GM19025 (cell line): ENCODE measurements at regions not wholly inside any gene's neighbourhood (a gene's known extent, or its start where the extent isn't known, plus 50 kb on each side); places are given as distances from the start of the nearest gene placed in this dataset.
"Not testable (repeated sequence)": the region's sequence is repeated elsewhere in the genome, so short reads cannot be mapped to it uniquely, and the experiment has no call there.

Experiments used
- ATAC-seq: cut with Tn5 transposase; IDR thresholded peaks from one replicate; pipeline ENCODE4 v1.9.1; 2021; ENCODE audit warnings: mild to moderate bottlenecking, low read depth, moderate library complexity; ENCODE audit not compliant: unreplicated experiment

DNA sequence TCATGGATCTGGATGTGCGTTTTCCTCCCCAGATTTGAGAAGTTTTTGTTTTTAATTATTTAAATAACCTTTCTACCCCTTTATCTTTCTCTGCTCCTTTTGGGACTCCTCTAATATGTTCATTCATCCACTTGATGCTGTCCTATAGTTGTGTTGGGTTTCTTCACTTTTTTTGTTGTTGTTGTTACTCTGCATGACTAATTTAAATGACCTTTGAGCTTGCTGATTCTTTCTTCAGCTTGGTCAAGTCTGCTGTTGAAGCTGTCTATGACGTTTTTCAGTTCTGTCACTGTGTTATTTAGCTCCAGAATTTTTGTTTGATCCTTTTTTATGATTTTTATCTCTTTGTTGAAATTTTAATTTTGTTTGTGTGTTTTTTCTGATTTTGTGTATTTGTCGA, 463.6 kb upstream of the ALCAM start:
- ATAC-seq: no peak

DNA sequence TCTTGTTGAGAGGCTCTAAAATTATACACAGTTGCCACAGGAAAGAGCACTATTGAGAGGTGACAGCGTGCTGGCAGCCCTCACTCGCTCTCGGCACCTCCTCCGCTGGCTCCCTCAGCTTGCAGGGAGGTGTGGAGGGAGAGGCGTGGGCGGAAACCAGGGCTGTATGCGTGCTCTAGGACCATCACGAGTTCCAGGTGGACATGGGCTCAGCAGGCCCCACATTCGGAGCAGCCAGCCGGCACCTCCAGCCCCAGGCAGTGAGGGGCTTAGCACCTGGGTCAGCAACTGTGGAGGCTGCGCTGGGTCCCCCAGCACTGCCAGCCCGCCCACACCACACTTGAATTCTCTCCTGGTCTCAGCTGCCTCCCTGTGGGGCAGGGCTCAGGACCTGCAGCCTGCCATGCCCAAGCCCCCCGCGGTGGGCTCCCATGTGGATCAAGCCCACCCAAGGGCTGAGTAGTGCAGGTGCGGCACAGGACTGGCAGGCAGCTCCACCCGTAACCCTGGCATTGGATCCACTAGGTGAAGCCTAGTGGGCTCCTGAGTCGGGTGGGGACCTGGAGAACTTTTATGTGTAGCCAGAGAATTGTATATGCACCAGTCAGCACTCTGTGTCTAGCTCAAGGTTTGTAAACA, 460.6 kb upstream of the ALCAM start:
- ATAC-seq: no peak

DNA sequence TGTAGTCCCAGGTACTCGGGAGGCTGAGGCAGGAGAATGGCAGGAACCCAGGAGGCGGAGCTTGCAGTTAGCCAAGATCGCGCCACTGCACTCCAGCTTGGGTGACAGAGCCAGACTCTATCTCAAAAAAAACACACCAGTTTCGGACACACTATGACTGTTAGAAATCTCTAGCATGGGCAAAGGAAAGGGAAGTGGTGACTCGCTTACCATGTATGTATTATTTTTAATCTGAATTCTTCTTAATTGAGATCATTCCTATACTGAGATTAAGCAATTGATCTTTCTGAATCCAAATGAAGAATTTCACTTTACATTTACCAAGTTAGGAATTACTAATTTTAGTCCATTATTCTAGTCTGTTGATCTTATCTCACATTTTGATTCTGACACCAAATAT, 459.2 kb upstream of the ALCAM start:
- ATAC-seq: no peak

DNA sequence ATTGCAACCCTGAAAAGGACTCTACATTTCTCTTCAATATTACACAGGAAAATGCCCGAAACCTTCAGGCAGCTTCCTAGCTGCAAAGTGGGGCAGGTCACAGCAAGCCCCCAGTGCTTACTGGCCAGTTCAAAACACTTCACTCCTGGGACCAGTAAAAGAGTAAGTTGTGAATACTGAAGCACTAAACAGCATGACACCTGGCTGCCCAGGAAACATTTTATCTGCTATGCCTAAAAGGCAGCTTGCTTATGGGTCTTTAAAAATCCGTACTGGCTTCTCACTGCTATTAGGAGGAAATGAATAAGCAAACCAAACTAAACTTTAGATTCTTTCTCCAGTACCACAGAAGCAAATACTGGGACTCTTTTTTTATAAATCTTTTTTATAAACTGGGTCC, 457.9 kb upstream of the ALCAM start:
- ATAC-seq: no peak

DNA sequence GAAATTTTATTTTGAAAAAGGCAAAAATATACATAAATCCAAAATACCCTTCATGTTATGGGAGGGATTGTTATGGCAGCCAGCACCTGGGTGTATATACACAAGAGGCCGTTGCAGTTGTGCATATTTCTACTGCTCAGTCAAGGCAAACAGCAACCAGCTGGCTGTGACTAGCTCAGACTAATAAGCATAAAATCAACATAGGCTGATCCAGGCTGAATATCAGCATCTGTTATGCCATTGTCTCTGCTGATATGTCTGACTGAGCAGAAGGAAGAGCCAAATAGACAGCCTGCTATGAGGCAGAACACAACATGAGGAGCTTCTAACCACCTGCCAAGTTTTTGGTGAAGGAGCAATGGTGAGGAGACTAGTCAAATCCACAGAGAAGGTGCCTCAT, 457.5 kb upstream of the ALCAM start:
- ATAC-seq: no peak

DNA sequence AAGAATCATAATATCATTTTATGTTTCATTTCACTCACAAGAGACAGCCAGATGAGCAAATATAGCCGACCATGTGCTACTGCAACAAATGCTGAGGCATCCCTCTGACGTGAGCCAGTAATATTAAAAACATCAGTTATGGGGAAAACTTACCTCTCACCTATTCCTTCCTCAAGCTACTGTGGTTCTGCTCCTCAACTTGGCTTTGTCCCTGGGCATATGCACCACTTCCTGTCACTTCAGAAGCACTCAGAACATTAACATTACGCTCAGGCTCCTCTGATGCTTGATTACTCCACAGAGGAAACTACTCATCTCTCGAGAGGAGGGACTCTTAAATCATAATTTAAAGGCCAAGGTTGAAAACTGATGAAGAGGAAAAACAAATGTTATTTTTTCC, 457.0 kb upstream of the ALCAM start:
- ATAC-seq: no peak

DNA sequence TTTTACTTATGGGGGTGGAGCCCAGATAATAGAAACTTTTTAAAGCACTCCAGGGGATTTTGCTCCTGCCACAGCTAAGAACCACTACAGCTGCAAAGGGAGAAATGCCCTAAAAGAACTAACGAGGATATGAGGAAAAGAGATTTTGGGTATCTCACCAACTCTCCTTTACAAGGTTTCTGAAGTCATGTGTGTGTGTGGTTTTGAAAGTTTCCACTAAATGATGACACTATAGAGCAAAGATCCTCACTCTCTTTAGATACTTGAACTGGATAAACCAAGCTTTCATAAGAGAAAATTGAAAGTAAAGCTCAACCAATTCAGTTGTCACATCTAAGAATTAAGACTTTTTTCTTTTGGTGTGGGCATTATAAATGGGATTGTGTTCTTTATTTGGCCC, 455.3 kb upstream of the ALCAM start:
- ATAC-seq: no peak

DNA sequence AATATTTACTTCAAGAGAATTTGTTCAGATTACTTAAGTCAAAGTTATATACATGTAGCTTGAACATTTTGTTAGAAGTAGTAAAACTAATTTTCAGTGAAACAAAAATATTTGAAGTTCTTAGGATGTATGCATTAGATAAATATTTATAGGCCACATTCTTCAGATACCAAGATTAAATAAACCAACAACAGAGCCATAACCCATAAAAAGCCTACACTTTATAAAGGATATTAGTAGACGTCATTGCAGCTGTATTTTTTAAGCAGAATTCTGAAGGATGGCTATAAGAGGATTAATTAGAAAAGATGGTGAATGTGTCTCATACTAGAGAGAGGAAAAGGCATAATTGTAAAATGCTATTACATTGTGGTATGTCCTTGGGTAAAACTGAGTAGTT, 449.7 kb upstream of the ALCAM start:
- ATAC-seq: no peak

DNA sequence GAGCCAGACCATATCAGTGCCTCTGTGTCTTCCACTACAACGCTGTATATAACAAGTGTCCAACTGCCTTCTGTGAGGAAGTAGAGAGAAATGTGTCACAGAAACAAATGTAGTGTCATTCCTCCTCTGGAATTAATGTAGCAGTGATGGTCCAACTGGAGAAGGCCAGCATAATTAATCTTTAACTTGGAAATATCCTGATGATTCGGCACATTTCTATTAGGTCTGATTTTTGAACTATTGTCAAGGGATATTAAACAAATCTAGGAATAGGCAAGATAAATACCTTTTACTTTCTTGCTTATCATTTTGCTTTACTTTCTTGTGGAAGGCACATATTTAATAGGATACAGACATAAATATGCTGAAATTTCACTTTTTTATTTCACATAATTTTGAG, 446.2 kb upstream of the ALCAM start:
- ATAC-seq: no peak

DNA sequence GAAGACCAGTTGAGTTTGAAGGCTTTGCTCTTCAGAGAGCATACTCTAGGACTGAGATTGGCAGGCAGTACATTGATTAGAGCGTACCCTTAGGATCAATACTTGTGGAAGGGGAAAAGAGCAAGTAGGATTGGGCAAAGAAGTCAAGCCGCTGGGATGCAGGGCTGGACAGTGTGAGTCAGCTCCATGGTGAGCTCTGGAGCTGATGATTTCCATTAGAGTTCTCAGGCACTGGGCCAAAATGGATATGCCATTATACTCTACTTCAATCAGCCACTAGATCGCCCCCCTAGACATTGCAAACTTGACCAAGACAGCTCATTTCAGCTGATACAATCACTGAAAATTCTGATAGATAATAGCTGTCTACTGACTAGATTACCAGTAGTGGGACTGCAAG, 432.7 kb upstream of the ALCAM start:
- ATAC-seq: no peak

DNA sequence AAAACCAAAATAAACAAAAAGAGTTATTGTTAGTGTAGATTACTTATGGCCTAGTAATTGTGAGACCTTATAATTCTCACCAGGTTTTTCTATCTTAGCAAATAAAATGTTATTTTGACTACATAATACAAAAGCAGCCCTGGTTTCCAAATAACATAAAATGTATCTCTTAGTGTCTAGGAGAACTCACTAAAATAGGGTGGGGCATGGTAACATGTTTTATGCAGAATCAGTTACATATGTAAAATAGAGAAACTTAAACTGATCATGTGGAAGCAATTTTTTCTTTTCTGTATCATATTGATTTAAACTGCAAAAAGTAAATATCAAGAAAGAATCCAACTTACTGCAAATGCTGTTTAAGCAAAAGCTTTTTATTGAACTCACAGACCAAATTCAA, 431.1 kb upstream of the ALCAM start:
- ATAC-seq: no peak

DNA sequence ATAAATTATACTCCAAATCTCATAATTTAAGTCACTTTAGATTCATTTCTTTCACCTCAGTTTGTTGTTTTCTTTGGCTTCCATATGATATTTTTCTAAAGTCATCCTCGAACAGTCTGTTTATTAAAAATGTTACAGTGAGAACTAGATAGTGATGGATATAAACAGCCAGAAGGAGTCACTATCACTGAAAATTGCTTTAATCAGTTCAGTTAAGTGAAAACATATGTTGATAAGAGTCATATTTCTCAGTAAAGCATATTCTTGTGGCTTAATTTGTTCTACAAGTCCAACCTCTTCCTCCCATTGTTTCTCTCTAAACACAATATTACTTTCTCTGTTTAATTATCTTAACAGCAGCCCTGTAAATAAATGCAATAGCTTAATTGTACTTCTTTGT, 427.5 kb upstream of the ALCAM start:
- no peak for ATAC-seq

DNA sequence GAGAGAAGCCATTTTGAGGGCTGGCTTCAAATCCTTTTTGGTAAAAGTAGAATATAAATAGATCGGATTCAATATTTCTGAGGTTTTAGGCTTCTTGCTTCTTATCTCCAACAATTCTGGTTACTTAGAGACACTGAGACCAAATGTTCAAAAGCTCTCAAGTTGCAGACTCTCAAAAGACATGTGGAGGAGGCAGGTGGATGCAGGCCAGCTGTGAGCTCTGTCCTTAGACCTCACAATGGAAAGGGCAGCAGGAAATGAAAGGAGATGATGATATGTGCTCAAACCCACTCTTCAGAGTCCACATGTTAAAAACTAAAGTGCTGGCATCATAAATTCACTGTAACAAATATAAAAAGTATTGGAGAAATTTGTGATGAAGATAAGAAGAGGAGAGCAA, 424.9 kb upstream of the ALCAM start:
- ATAC-seq: no peak

DNA sequence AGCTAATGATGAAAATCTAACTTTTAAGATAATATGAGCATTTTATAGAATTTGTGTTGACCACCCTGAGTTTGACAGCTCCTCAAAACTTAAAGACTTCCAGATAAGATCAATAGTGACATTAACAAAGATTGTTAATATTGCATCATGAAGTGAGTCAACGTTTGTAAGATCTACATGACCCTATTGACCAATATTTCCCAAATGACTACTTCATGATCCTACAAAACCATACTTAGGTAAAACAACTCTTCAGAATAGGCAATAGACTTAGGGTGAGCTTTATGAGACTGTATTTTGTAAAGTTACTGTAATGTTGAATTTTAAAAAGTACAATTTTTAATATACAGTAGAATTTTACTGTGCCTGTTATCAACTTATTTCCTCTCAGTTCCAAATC, 422.7 kb upstream of the ALCAM start:
- no peak for ATAC-seq

DNA sequence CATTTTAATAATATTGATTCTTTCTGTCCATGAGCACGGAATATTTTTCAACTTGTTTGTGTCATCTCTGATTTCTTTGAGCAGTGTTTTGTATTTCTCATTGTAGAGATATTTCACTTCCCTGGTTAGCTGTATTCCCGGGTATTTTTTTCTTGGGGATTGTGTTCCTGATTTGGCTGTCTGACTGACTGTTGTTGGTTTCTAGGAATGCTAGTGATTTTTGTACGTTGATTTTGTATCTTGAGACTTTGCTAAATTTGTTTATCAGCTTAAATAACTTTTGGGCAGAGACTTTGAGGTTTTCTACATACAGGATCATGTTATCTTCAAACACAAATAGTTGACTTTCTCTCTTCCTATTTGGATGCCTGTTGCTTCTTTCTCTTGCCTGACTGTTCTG, 418.8 kb upstream of the ALCAM start:
- no peak for ATAC-seq

DNA sequence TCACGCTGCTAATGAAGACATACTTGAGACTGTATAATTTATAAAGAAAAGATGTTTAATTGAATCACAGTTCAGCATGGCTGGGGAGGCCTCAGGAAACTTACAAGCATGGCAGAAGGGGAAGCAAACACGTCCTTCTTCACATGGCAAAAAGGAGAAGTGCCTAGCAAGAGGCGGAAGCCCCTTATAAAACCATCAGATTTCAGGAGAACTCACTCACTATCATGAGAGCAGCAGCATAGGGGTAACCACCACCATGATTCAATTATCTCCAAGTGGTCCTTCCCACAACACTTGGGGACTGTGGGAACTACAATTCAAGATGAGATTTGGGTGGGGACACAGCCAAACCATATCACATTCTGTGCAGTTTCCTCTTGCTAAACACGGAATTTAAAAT, 416.9 kb upstream of the ALCAM start:
- not testable (repeated sequence) for ATAC-seq

DNA sequence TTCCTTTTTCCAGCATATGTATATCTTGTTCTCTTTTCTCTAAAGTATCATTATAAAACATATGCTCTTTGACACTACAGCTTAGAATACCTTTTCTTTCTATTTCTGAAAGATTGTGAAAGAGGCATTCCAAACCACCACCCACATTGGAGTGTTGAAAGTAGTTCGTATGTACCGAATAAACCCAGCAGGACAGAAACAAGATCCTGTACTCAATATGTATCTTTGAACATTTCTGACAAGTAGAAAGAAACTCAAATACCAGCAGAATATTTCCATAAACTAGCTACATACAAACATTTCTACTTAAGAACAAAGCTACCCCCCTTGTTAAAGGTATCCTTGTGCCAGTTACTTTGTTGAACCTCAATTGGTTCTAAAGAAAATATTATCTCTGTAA, 415.3 kb upstream of the ALCAM start:
- no peak for ATAC-seq

DNA sequence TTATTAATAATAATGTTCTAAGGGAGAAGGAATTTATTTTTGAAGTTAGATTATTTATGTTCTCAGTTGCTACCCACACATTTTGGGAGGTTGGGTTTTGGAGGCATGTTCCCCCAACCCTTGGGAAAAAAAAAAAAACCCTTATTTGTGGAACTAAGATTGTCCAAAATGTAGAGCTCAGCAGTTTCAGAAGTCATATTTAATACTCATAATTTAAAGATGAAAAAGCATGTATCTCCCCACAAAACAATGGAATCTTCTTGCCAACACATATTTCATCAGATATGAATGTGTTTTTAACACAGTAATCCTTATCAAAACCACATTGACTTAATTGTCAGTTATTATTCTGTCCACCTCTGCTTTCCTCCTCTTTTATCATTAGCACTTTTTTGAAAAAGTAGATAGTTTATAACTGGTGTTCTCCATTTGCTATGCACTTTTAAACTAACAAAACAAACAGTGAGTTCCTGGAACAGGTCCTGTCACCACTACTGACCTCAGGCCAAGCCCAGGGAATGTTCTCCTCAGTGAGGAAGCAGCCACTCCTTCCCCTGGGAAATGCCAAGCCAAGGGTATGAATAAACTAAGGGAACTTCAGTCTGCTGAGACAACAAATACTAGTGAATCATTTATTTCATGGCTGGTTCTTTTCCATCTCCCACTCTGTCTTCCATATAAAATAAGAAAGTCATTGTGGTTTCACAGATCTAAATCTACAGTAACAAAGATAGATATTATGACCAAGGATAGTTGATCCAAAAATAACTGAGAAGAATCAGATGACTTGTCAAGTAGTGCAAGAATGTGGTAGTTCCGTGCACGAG, 414.4 kb upstream of the ALCAM start:
- no peak for ATAC-seq

DNA sequence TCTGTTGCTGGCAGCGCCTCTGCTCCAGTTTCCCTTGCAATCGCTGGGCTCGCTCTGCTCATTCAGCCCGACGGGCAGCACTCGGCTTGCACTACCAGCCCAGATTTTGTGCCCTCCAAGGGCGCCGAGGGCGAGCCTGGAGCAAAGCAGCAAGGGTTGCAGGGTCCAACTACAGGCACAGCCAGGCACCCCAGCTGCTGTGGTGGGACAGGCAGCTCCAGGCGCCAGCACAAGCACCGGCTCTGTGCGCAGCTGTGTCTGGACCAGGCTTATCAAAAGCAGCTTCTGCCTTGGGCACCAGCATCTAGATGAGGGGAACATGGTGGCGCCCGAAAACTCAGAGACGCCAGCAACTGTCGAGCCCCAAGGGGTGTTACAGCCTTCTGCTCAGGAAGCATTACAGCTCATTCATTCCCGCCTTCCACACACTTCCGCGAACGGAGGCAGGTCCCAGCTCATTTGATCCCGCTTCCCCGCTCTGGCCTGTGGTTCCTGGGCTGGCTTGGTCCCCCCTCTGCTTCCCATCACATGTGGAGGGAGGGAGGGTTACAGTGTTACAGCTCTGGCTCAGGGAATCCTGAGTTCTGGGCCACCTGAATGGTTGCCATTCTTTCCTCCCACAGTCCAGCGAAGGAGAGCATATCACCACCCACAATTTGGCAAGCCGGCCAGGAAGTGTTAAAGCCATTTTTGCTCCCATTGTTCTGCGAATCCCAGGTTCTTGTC, 409.9 kb upstream of the ALCAM start:
- ATAC-seq: no peak

DNA sequence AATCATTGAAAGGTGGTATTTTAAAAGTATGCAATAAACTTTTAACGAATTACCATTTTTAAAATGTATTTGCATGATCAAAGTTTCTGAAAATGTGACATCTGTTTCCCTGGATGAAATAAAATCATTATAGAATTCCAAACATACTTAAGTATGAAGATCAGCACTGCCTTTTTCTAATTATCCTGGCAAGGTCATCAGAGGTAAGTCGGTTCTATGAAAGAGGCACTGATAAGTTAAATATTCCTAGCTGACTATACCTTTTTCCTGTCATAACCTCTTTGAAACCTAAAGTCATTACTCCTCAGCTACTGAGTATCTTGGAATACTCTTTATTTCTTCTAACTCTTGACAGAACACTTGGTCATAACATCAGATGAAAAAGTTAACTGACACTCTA, 406.1 kb upstream of the ALCAM start:
- ATAC-seq: no peak

DNA sequence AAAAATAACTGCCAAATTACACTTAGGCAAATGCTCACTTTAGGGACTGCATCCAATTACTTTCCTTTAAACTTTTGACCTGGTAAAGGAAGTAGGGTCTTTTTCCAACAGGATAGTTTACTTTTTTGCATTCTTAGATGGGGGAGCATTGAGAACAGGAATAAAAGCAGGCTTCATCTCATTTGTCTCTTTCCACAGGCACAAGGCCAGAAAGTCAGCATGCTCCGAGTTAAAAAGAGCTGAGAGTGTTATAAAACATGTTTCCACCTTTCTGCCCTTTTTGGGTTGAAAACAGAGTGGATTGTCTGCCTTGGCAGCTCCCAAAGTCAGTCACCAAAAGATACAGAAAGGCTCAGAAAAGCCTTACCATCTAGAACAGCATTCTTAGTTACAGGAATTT, 404.9 kb upstream of the ALCAM start:
- ATAC-seq: no peak

DNA sequence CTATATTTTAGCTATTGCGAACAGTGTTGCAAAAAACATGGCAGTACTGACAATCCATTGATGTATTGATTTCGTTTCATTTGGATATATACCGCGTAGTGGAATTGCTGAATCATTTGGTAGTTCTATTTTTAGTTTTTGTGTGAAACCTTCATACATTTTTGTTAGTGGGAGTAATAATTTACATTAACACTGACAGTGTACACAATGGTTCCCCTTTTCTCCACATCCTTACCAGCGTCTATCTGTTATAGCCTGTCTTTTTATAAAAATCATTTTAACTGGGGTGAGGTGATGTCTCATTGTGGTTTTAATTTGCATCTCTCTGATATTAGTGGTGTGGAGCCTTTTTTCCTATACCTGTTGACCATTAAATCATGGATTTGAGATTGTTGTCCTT, 392.4 kb upstream of the ALCAM start:
- no peak for ATAC-seq
